ENCODE measurements at regions not wholly inside any gene's neighbourhood (a gene's known extent, or its start where the extent isn't known, plus 50 kb on each side); places are given as distances from the start of the nearest gene placed in this dataset.

DNA sequence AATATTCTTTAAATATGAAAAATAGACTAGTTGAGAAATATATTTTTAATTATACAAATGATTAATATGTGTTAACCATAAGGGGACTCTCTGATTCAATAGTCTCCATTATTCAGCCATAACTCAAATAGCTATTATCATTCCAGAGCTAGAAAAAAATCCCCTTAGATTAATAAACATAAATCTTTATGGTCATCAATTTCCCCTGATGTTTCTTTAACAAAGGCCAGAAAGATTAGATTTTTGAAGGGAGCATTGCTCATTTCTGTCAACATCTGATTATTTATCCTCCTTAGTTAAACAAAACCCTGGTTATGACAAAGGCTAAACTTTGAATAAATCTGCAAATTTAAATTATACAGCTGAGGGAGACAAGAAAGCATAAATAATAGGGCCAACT, 215.7 kb downstream of the PLA2G4A start:
- TF ChIP-seq, protein P1, sequence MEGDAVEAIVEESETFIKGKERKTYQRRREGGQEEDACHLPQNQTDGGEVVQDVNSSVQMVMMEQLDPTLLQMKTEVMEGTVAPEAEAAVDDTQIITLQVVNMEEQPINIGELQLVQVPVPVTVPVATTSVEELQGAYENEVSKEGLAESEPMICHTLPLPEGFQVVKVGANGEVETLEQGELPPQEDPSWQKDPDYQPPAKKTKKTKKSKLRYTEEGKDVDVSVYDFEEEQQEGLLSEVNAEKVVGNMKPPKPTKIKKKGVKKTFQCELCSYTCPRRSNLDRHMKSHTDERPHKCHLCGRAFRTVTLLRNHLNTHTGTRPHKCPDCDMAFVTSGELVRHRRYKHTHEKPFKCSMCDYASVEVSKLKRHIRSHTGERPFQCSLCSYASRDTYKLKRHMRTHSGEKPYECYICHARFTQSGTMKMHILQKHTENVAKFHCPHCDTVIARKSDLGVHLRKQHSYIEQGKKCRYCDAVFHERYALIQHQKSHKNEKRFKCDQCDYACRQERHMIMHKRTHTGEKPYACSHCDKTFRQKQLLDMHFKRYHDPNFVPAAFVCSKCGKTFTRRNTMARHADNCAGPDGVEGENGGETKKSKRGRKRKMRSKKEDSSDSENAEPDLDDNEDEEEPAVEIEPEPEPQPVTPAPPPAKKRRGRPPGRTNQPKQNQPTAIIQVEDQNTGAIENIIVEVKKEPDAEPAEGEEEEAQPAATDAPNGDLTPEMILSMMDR (IDR thresholded peaks at IDR 0.05; ENCODE audit: low read depth, low read length) = no peak
- TF ChIP-seq EZH2phosphoT487 (IDR thresholded peaks at IDR 0.05; ENCODE audit: low read depth) = no peak

Data from OCI-LY3 (cell line).